Fibroblast of the aortic adventitia (primary cell): ENCODE measurements at regions not wholly inside any gene's neighbourhood (a gene's known extent, or its start where the extent isn't known, plus 50 kb on each side); places are given as distances from the start of the nearest gene placed in this dataset.
A peak's percentile ranks its signal among the peaks of the same experiment; 100 is the strongest.

ENCODE experiments used
- DNase-seq: peaks from one replicate; pipeline ENCODE4 v3.0.0-alpha.2; 2010; ENCODE audit warnings: low read depth
- H3K4me3 ChIP-seq: 2 replicates; pipeline ENCODE4 v1.5.1; 2011; ENCODE audit warnings: low read depth, mild to moderate bottlenecking, control low read depth, low read length, moderate library complexity
- CTCF ChIP-seq: IDR thresholded peaks from 2 replicates; pipeline ENCODE4 v1.5.1; 2011; ENCODE audit warnings: mild to moderate bottlenecking, low read length, control low read depth, inconsistent platforms; ENCODE audit not compliant: insufficient read depth

GRCh38 chr15:39345176-39345575, 235.7 kb upstream of the THBS1 start:
- DNase-seq, result no peak
- no peak for TF ChIP-seq CTCF
- H3K4me3 ChIP-seq, result no peak overlapping the region

GRCh38 chr15:39347453-39347852, 233.4 kb upstream of the THBS1 start:
- DNase-seq, result no peak
- TF ChIP-seq CTCF, result no peak
- H3K4me3 ChIP-seq, result no peak overlapping the region

- H3K4me3 ChIP-seq, result no peak overlapping the region
- TF ChIP-seq CTCF, result no peak
- DNase-seq, result no peak
Observed at GRCh38 chr15:39350785-39351184, 230.1 kb upstream of the THBS1 start.

GRCh38 chr15:39354189-39354588, 226.7 kb upstream of the THBS1 start:
- no peak for TF ChIP-seq CTCF
- DNase-seq, result no peak
- no peak overlapping the region for H3K4me3 ChIP-seq

- TF ChIP-seq CTCF, result no peak
- no peak for DNase-seq
Observed at GRCh38 chr15:39357480-39358268, 223.2 kb upstream of the THBS1 start.

GRCh38 chr15:39358441-39359041, 222.3 kb upstream of the THBS1 start:
- no peak for TF ChIP-seq CTCF
- DNase-seq, result peak; percentile 94
- H3K4me3 ChIP-seq, result no peak overlapping the region

More at GRCh38 chr15:39357480-39358268, 223.2 kb upstream of the THBS1 start:
- no peak overlapping the region for H3K4me3 ChIP-seq
